AG04450 (cell line): ENCODE measurements at regions not wholly inside any gene's neighbourhood (a gene's known extent, or its start where the extent isn't known, plus 50 kb on each side); places are given as distances from the start of the nearest gene placed in this dataset.

Experiments used
- CTCF ChIA-PET: fragments of 300-600, 350-600 bp; formaldehyde crosslinking; extraction: SDS; loops from one replicate; lab custom pipeline; 2022; ENCODE audit warnings: antibody characterized with exemption, inconsistent platforms; lab: Charles Lee
- POLR2A ChIA-PET: fragments of 350-600 bp; formaldehyde crosslinking; extraction: SDS; loops from one replicate; lab custom pipeline; 2021; ENCODE audit warnings: antibody characterized with exemption, inconsistent platforms; lab: Yijun Ruan, JAX
- DNase-seq: peaks from one replicate; pipeline ENCODE4 v3.0.0-alpha.2; 2011; ENCODE audit warnings: low read depth, low spot score
- H3K27ac ChIP-seq: one replicate; pipeline ENCODE4 v1.5.1; 2012; ENCODE audit warnings: low read depth, low read length, control low read depth
- H3K27me3 ChIP-seq: one replicate; pipeline ENCODE4 v1.6.0; 2012; ENCODE audit warnings: low read length; ENCODE audit not compliant: control insufficient read depth, insufficient read depth
- H3K4me3 ChIP-seq: 2 replicates; pipeline ENCODE4 v1.5.1; 2011; ENCODE audit warnings: mild to moderate bottlenecking, low read depth, low read length, control low read depth
- H3K9me3 ChIP-seq: 2 replicates; pipeline ENCODE4 v1.5.1; 2012; ENCODE audit warnings: low read length; ENCODE audit not compliant: control insufficient read depth, insufficient read depth
- CTCF ChIP-seq: IDR thresholded peaks from 2 replicates; pipeline ENCODE4 v1.5.1; 2011; ENCODE audit warnings: low read depth, low read length, control low read depth, inconsistent platforms

- TF ChIP-seq CTCF, result no peak
- DNase-seq, result no peak
- no peaks in the 10 kb centered on the region for H3K9me3 ChIP-seq
- no peaks in the 10 kb centered on the region for H3K27me3 ChIP-seq
- H3K4me3 ChIP-seq, result no peak overlapping the region
- POLR2A ChIA-PET, result no interaction called here
- CTCF ChIA-PET, result interaction anchor here (1.1 kb wide), 2 partner anchors 336 to 337 kb away, joined by 3 to 5 read pairs; no protein-coding TSS in a partner anchor
- no peak overlapping the region for H3K27ac ChIP-seq
Observed at GRCh38 chr1:208357644-208358507, 113.7 kb upstream of the PLXNA2 start.

GRCh38 chr1:208358651-208359050 is 114.5 kb upstream of the PLXNA2 start:
- POLR2A ChIA-PET, result no interaction called here
- H3K27me3 ChIP-seq, result no peaks in the 10 kb centered on the region
- CTCF ChIA-PET, result no interaction called here
- TF ChIP-seq CTCF, result no peak
- H3K9me3 ChIP-seq, result no peaks in the 10 kb centered on the region
- no peak for DNase-seq
- no peak overlapping the region for H3K27ac ChIP-seq
- H3K4me3 ChIP-seq, result no peak overlapping the region

- no peak for TF ChIP-seq CTCF
- DNase-seq, result no peak
- Histone ChIP-seq H3K27me3 (no peaks in the 10 kb centered on the region), H3K9me3 (no peaks in the 10 kb centered on the region), H3K4me3 (no peak overlapping the region), H3K27ac (no peak overlapping the region)
- POLR2A ChIA-PET, result no interaction called here
- CTCF ChIA-PET, result no interaction called here
Observed at GRCh38 chr1:208362011-208362410, 117.8 kb upstream of the PLXNA2 start.

- CTCF ChIA-PET, result no interaction called here
- Histone ChIP-seq H3K27ac (no peak overlapping the region), H3K9me3 (no peaks in the 10 kb centered on the region), H3K4me3 (no peak overlapping the region), H3K27me3 (no peaks in the 10 kb centered on the region)
- TF ChIP-seq CTCF, result no peak
- DNase-seq, result no peak
- POLR2A ChIA-PET, result no interaction called here
Observed at GRCh38 chr1:208366559-208366958, 122.4 kb upstream of the PLXNA2 start.

- TF ChIP-seq CTCF, result no peak
- Histone ChIP-seq H3K27ac (no peak overlapping the region), H3K4me3 (no peak overlapping the region), H3K9me3 (no peaks in the 10 kb centered on the region), H3K27me3 (no peaks in the 10 kb centered on the region)
- ChIA-PET POLR2A (no interaction called here), CTCF (no interaction called here)
- no peak for DNase-seq
Observed at GRCh38 chr1:208369045-208369444, 124.9 kb upstream of the PLXNA2 start.
